GM12872 (cell line): ENCODE measurements at regions not wholly inside any gene's neighbourhood (a gene's known extent, or its start where the extent isn't known, plus 50 kb on each side); places are given as distances from the start of the nearest gene placed in this dataset.

Experiments used
- TF ChIP-seq, protein P1 (sequence below): IDR thresholded peaks from 3 replicates; pipeline ENCODE4 v1.5.1; 2011; ENCODE audit warnings: low read depth, mild to moderate bottlenecking, low read length, moderate library complexity; ENCODE audit not compliant: insufficient read depth

DNA sequence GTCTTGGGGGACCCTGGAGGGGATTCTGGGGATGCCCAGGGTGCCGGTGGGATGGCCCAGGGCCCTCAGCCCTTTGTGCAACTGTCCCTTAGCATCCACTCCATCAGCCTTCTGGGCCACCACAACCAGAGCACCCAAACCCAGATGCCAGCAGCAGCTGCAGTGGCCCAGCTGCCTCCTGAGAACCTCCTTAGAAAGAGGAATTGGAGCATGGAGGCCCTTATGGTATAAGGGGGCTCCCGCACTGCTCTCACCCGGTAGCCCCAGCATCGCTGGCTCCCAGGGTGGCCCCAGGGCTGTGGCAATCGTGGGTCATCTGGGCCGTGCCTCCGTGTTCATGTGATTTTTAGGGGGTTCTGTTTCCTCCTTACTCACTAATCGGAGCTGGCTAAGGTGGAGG lies 463.3 kb downstream of the ICE1 start:
- TF ChIP-seq, protein P1, sequence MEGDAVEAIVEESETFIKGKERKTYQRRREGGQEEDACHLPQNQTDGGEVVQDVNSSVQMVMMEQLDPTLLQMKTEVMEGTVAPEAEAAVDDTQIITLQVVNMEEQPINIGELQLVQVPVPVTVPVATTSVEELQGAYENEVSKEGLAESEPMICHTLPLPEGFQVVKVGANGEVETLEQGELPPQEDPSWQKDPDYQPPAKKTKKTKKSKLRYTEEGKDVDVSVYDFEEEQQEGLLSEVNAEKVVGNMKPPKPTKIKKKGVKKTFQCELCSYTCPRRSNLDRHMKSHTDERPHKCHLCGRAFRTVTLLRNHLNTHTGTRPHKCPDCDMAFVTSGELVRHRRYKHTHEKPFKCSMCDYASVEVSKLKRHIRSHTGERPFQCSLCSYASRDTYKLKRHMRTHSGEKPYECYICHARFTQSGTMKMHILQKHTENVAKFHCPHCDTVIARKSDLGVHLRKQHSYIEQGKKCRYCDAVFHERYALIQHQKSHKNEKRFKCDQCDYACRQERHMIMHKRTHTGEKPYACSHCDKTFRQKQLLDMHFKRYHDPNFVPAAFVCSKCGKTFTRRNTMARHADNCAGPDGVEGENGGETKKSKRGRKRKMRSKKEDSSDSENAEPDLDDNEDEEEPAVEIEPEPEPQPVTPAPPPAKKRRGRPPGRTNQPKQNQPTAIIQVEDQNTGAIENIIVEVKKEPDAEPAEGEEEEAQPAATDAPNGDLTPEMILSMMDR = no peak

DNA sequence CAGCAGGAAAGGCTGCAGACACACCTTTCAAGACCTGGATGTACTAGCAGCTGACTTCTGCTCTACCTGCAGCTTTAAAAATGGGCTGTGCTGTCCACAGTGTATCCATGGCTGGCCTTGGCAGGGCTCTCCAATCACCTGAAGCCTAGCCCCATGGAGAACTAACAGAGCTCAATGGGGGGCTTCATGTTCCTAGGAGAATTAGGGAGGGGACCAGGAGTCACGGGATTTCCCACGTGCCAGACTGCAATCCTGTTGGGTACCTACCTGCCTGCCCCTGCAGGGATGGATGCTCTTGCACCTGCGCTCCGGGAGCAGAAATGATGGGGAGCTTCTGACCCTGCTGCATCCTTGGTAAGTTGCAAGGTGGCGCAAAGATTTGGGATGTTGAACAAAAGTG lies 462.1 kb downstream of the ICE1 start:
- TF ChIP-seq, protein P1 = no peak

GRCh38 chr5:5883562-5883961 lies 461.1 kb downstream of the ICE1 start:
- TF ChIP-seq, protein P1 = no peak

GRCh38 chr5:5883146-5883545 lies 460.7 kb downstream of the ICE1 start:
- TF ChIP-seq, protein P1 = no peak

DNA sequence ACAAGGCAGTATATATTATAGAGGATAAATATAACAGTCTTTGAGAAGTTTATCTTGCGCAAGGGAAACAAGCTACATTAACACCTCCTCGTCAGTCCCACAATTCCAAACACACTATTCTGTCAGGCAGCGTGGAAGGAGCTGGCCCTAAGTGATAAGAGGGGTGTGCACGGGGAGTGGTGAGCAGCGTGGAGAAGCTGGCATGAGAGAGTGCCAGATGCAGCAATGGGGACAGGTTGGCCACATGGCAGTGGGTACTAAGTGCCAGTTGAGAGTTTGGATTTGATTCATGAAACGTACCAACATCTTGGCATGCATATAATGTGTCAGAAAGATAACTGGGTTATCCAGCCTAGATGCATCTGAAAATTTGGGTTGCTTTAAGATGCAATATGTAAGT lies 460.2 kb downstream of the ICE1 start:
- TF ChIP-seq, protein P1 = no peak

GRCh38 chr5:5881294-5881693 lies 458.8 kb downstream of the ICE1 start:
- TF ChIP-seq, protein P1 = peak; percentile 55; the same call in 2 of the 3 replicates

- TF ChIP-seq, protein P1 = no peak
Measured at GRCh38 chr5:5880077-5880763, 457.7 kb downstream of the ICE1 start.
